Cardiac fibroblast (primary cell): ENCODE measurements at regions not wholly inside any gene's neighbourhood (a gene's known extent, or its start where the extent isn't known, plus 50 kb on each side); places are given as distances from the start of the nearest gene placed in this dataset.

Experiments
- DNase-seq, 2 donors: peaks; one replicate each; pipeline versions ENCODE4 v3.0.0 to v3.0.0-alpha.2; 2010; ENCODE audit warnings: low read depth in 2 of 2
- H3K4me3 ChIP-seq, 2 donors: replicated peaks in 1 of 2; 1 replicate in 1 of 2; 2 replicates in 1 of 2; pipeline ENCODE4 v1.5.1; 2011; ENCODE audit warnings: low read depth in 2 of 2, low read length in 2 of 2, mild to moderate bottlenecking in 2 of 2, moderate library complexity in 1 of 2
- TF ChIP-seq, protein P1 (sequence below): IDR thresholded peaks from one replicate; pipeline ENCODE4 v1.5.1; 2011; ENCODE audit warnings: low read depth, mild to moderate bottlenecking, low read length, inconsistent platforms

DNA sequence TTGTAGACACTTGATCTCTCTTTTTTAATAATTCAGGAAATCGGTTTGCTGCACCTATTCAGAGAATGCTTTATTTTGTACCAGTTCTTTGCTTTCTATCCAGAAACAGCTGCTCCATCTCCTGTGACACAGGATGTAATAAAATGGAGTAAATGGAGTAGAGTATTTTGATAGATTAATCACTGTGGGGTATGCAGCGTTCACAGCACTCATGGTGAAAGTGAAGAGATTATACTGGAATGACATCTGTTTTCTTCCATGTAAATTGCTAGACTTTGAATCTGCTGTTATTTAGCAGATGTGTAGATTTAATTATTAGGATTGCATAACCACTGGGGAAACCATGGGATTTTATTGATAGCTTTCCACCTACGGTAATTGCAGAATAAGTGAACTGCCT is 227.3 kb upstream of the ARHGAP42 start:
- no peak for DNase-seq
- no peak overlapping the region for H3K4me3 ChIP-seq
- TF ChIP-seq, protein P1, sequence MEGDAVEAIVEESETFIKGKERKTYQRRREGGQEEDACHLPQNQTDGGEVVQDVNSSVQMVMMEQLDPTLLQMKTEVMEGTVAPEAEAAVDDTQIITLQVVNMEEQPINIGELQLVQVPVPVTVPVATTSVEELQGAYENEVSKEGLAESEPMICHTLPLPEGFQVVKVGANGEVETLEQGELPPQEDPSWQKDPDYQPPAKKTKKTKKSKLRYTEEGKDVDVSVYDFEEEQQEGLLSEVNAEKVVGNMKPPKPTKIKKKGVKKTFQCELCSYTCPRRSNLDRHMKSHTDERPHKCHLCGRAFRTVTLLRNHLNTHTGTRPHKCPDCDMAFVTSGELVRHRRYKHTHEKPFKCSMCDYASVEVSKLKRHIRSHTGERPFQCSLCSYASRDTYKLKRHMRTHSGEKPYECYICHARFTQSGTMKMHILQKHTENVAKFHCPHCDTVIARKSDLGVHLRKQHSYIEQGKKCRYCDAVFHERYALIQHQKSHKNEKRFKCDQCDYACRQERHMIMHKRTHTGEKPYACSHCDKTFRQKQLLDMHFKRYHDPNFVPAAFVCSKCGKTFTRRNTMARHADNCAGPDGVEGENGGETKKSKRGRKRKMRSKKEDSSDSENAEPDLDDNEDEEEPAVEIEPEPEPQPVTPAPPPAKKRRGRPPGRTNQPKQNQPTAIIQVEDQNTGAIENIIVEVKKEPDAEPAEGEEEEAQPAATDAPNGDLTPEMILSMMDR, result no peak

DNA sequence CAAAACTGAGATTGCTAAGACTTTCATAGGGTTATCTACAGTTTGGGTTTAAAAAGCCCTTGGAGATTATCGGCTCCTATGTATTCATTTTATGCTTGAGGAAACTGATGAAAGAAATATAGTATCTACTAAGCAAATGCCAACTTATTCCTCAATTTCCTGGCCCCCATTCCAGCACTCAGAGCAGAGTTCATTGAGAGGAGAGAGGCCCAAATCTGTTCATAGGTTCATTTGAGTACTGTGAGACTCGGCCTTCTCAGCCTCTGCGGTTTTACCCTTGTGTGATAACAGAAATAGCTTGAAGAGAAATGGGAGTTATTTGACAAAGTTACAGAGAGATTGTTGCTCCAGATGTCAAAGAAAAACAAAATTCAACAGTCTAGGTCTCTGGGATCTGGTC is 226.7 kb upstream of the ARHGAP42 start:
- TF ChIP-seq, protein P1, result no peak
- DNase-seq, result no peak
- no peak overlapping the region for H3K4me3 ChIP-seq

DNA sequence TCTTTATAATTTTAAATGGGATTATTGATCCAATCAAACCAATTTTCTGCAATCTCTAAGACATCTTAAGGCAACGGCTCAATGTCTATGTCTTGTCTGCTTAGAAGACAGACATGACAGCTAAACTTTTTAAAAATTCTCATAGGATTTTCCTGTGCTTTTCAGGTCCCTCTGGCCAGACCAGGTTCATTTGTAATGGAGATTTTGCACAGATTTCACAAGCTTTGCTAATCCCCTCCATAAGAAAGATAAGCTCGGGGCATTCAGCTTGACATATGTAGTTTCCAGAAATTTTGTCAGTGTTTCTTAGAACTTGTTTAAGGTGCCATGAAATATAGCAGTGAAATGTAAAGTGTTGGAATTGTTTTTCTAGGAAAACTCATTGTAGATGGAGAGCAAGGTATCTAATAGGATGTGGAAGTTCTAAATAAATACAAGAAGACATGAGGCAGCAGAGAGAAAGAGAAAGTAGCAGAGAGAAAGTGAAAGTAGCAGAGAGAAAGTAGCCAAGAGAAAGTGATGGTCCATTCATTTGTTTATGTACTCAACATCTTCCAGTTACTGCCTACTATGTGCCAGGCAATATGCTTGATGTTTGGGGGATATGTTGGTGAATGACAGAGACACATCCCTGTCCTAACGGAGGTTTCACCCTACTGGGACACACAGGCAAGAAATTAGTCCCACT is 219.1 kb upstream of the ARHGAP42 start:
- TF ChIP-seq, protein P1, result no peak
- H3K4me3 ChIP-seq, result no peak overlapping the region
- DNase-seq, result no peak

DNA sequence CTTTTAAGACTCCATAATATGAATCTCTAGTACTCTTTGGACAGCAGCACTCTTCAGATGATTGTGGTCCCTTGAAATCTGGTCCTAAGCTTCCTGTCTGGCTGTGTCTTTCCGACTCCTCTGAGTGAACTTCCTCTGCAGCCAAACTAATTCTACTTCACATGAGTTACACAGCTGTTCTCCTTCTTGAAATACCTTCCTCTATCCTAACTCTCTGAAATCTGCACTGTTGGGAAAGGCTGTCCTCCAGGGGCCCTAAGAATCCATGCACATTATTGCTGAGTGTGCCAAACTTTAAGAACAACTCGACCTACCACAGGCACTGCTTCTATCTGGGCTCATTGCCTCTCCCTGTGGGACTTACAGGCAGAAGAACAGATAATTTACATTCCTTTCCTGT is 217.3 kb upstream of the ARHGAP42 start:
- no peak for DNase-seq
- no peak overlapping the region for H3K4me3 ChIP-seq
- TF ChIP-seq, protein P1, result no peak

DNA sequence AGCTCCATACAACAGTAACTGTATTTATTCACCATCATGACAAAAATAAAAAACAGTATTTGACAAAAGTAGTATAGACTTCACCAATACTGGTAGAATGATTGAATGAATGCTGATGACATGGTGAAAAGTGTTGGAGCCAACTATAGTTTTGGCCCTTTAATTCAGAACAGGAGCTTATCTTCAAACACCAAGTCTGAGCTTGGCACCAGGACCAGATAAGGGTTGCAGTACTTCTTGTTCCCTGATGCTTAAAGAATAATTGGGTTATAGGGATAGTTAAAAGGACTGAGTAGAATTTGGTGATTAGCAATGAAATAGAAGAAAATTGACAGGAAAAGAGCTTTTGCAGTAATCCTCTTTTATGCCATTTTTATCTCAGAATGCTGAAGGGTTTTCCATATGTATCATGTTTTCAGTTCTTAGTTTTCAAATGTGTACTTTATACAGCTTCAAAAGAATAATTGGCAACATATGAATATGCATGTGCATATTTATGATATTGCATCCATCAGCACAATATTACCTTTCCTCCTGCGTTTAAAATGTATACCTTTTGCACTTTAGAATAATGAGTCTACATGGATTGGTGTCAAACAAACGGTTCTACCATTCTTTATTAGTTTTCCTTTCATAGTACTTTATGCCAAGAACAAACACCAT is 214.2 kb upstream of the ARHGAP42 start:
- no peak overlapping the region for H3K4me3 ChIP-seq
- no peak for DNase-seq
- TF ChIP-seq, protein P1, result no peak

DNA sequence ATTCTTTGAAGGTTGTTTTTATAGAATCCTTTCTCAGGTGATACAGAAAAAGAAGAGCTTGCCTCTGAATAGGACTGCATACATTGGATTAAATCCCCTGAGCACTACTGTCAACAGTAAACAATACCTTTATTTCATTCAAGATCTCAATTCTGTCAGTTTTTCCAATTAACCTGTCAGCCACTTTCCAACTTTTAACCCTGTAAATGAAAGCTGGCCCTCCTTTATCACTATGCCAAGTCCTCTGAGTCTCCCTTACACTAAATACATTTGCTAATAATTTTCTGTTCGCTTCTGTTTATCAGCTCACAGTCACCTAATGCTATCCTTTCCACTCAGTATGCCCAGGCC is 213.7 kb upstream of the ARHGAP42 start:
- TF ChIP-seq, protein P1, result no peak
- DNase-seq, result no peak
- H3K4me3 ChIP-seq, result no peak overlapping the region

DNA sequence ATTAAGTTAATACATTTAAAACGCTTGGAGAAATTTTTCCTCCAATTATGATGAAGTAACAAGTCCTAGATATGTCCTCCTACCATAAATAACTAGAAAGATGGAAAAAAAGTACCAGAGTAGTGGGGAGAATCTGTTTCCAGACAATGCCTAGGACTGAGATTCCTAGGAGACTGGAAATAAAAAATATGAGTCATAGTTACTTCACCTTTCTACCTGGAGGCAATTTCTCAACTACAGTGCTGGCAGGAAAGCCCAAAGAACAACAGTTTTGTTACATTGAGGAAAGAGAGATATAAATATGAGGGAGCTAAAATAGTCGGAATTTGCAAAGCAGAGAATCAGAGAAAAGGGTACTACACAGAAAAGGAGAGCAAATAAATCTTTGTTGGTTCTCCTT is 202.1 kb upstream of the ARHGAP42 start:
- no peak for DNase-seq
- TF ChIP-seq, protein P1, result no peak
- H3K4me3 ChIP-seq, result no peak overlapping the region
